ENCODE measurements at regions not wholly inside any gene's neighbourhood (a gene's known extent, or its start where the extent isn't known, plus 50 kb on each side); places are given as distances from the start of the nearest gene placed in this dataset.

DNA sequence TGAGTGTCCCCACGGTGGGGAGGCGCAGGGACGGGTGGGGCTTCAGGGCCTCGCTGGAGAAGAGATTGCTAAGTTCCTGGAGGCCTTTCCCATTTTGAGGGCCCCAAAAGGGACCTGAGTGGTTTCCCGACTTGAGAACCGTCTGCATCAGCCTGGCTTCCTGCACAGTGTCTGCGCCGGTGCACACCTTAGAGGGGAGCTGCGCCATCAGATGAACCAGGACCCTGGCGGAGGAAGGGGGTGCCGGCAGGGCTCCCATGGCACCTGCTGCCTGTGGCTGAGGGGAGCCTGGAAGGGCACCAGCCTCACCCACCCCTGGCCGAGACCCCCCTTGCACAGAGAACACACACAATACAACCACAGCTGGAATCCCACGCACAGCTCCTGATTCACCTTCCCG lies 465.1 kb upstream of the MYT1L start:
- Histone ChIP-seq H3K23ac (ENCODE audit: insufficient read length) (no peak overlapping the region), H3K56ac (replicated peaks; ENCODE audit: insufficient read length, low read depth, low read length) (no peak overlapping the region), H3K27me3 (replicated peaks in 1 of 4; ENCODE audit: control insufficient read depth in 3 of 4, extremely low read depth in 1 of 4, insufficient read depth in 3 of 4, low read length in 3 of 4) (no peaks in the 10 kb centered on the region), H3K4me3 (ENCODE audit: extremely low read depth in 1 of 4, insufficient read depth in 2 of 4, low read depth in 3 of 4, low read length in 4 of 4) (no peak overlapping the region), H3K27ac (ENCODE audit: low read depth, low read length) (no peak overlapping the region), H2BK5ac (ENCODE audit: low read depth, low read length) (no peak overlapping the region), H2BK120ac (replicated peaks; ENCODE audit: low read depth, low read length) (no peak overlapping the region), H3K36me3 (ENCODE audit: control insufficient read depth in 2 of 4, insufficient read depth in 4 of 4, low read length in 3 of 4) (no peaks in the 10 kb centered on the region), H3K79me2 (ENCODE audit: control insufficient read depth in 1 of 2, insufficient read depth in 2 of 2, low read length in 2 of 2) (no peaks in the 10 kb centered on the region), H3K9me3 (ENCODE audit: insufficient read depth in 2 of 2, low read depth in 1 of 2, low read length in 1 of 2) (no peaks in the 10 kb centered on the region; a peak in 1 of 4 replicates), H3K4me2 (ENCODE audit: insufficient read depth in 1 of 2, low read depth in 2 of 2, low read length in 2 of 2) (no peak overlapping the region), H3K4me1 (replicated peaks in 1 of 4; ENCODE audit: control insufficient read depth in 3 of 4, insufficient read depth in 4 of 4, low read length in 3 of 4) (no peaks in the 10 kb centered on the region), H2BK15ac (ENCODE audit: low read length) (no peak overlapping the region), H4K20me1 (replicated peaks in 1 of 2; ENCODE audit: control insufficient read depth in 1 of 2, insufficient read depth in 2 of 2, low read length in 2 of 2) (no peaks in the 10 kb centered on the region), H4K91ac (replicated peaks; ENCODE audit: insufficient read length, low read length) (no peak overlapping the region), H3K9ac (replicated peaks in 1 of 4; ENCODE audit: extremely low read depth in 1 of 4, low read depth in 3 of 4, low read length in 3 of 4) (no peak overlapping the region), H3K23me2 (ENCODE audit: low read depth, low read length) (no peaks in the 10 kb centered on the region; the same call in 1 of the 2 replicates), H2AFZ (ENCODE audit: low read length) (no peak overlapping the region), H4K5ac (ENCODE audit: insufficient read length, low read depth, low read length) (no peak overlapping the region), H3K18ac (ENCODE audit: extremely low read depth, low read length) (0 out of 2 replicates have a peak overlapping the region, but pooled peaks have one; percentile 7), H3K14ac (ENCODE audit: insufficient read length) (no peak overlapping the region), H2BK12ac (ENCODE audit: low read depth, low read length) (no peak overlapping the region), H3K79me1 (ENCODE audit: low read depth, low read length) (no peaks in the 10 kb centered on the region), H3K4ac (replicated peaks; ENCODE audit: insufficient read length, low read depth, low read length) (no peak overlapping the region), H4K8ac (ENCODE audit: extremely low read depth, insufficient read depth, low read length) (0 out of 2 replicates have a peak overlapping the region, but pooled peaks have one; percentile 7), H2BK20ac (ENCODE audit: low read length) (no peak overlapping the region), H2AK5ac (ENCODE audit: low read depth, low read length) (no peak overlapping the region)
- ChIA-PET CTCF (ENCODE audit: partially characterized antibody) (interaction anchor here (0.8 to 1.2 kb wide), 2 partner anchors 9 to 14 kb away, joined by 3 to 5 read pairs; no protein-coding TSS in a partner anchor), POLR2A (ENCODE audit: partially characterized antibody) (no interaction called here)
- FAIRE-seq (no peak), DNase-seq (ENCODE audit: low read depth in 1 of 2, low spot score in 2 of 2) (no peak)
- 83% methylated on average over 8 of the region's 14 CpGs; no CpG with 5 or more reads in 1 of the 2 experiments for WGBS, 2 experiments (ENCODE audit: extremely low coverage in 1 of 2, insufficient coverage in 1 of 2, insufficient read length in 1 of 2, insufficient replicate concordance in 2 of 2, low coverage in 1 of 2, low lambda C conversion rate in 2 of 2, missing lambda C conversion rate in 1 of 2)
- no peak for TF ChIP-seq NRF1 (IDR thresholded peaks at IDR 0.05; ENCODE audit: low read depth, low read length)
- TF ChIP-seq, protein P1, sequence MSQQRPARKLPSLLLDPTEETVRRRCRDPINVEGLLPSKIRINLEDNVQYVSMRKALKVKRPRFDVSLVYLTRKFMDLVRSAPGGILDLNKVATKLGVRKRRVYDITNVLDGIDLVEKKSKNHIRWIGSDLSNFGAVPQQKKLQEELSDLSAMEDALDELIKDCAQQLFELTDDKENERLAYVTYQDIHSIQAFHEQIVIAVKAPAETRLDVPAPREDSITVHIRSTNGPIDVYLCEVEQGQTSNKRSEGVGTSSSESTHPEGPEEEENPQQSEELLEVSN (IDR thresholded peaks at IDR 0.05), result no peak
- no peak for TF ChIP-seq SP1 (IDR thresholded peaks at IDR 0.05; ENCODE audit: low read depth, low read length)
- no peak for TF ChIP-seq MAX (IDR thresholded peaks at IDR 0.05)
- TF ChIP-seq JUND (IDR thresholded peaks at IDR 0.05; ENCODE audit: low read length), result no peak
- no peak for TF ChIP-seq CBX8 (IDR thresholded peaks at IDR 0.05; ENCODE audit: borderline replicate concordance, low read depth, low read length)
- no peak for TF ChIP-seq JUN (IDR thresholded peaks at IDR 0.05; ENCODE audit: low read depth, low read length)
- no peak for TF ChIP-seq MAFK (IDR thresholded peaks at IDR 0.05; ENCODE audit: low read depth, low read length)
- TF ChIP-seq RAD21 (IDR thresholded peaks at IDR 0.05 in 1 of 2, conservative IDR thresholded peaks at IDR 0.05 in 1 of 2; ENCODE audit: low read depth in 2 of 2, low read length in 2 of 2), result no peak
- no peak for TF ChIP-seq KDM5A (IDR thresholded peaks at IDR 0.05; ENCODE audit: low read length)
- TF ChIP-seq POLR2A (IDR thresholded peaks at IDR 0.05; ENCODE audit: control extremely low read depth in 1 of 2, low read depth in 2 of 2, low read length in 2 of 2), result no peak
- TF ChIP-seq EZH2 (IDR thresholded peaks at IDR 0.05; ENCODE audit: low read depth, low read length, severe bottlenecking), result no peak
- no peak for TF ChIP-seq KDM1A (IDR thresholded peaks at IDR 0.05; ENCODE audit: borderline replicate concordance, low read length)
- no peak for TF ChIP-seq HDAC6 (IDR thresholded peaks at IDR 0.05; ENCODE audit: low read depth, low read length)
- no peak for TF ChIP-seq BCL11A (IDR thresholded peaks at IDR 0.05; ENCODE audit: low read depth in 2 of 2, low read length in 2 of 2)

Measured in H1 (cell line).